Cardiac septum (tissue), 1 donor: ENCODE measurements at regions not wholly inside any gene's neighbourhood (a gene's known extent, or its start where the extent isn't known, plus 50 kb on each side); places are given as distances from the start of the nearest gene placed in this dataset.
"Not testable (repeated sequence)": the region's sequence is repeated elsewhere in the genome, so short reads cannot be mapped to it uniquely, and the experiment has no call there.

Experiments used
- DNase-seq: peaks from one replicate; pipeline ENCODE4 v3.0.0-alpha.2; 2020; ENCODE audit warnings: low spot score
- intact Hi-C: fragments of 100-400 bp; cut with DNase I; formaldehyde crosslinking; loops from one replicate; pipeline ENCODE4 v1.14.0; 2022
- donor health status: DM: no; HTN: no; CAD: no.

GRCh38 chr15:39260391-39260790 is 320.5 kb upstream of the THBS1 start:
- intact Hi-C loops: no loop called here
- no peak for DNase-seq

GRCh38 chr15:39260791-39261190 is 320.1 kb upstream of the THBS1 start:
- DNase-seq: no peak
- intact Hi-C loops: no loop called here

- DNase-seq, intact Hi-C loops: not testable (repeated sequence)
These were observed 319.3 kb upstream of the THBS1 start for GRCh38 chr15:39261397-39262183.

GRCh38 chr15:39262995-39263772 is 317.7 kb upstream of the THBS1 start:
- DNase-seq, intact Hi-C loops: not testable (repeated sequence)

GRCh38 chr15:39265261-39265660 is 315.6 kb upstream of the THBS1 start:
- DNase-seq: no peak
- intact Hi-C loops: no loop called here

- intact Hi-C loops: no loop called here
- no peak for DNase-seq
These were observed 314.0 kb upstream of the THBS1 start for GRCh38 chr15:39266890-39267289.

GRCh38 chr15:39267685-39268084 is 313.2 kb upstream of the THBS1 start:
- no peak for DNase-seq
- intact Hi-C loops: no loop called here

GRCh38 chr15:39269352-39269751 is 311.5 kb upstream of the THBS1 start:
- no peak for DNase-seq
- intact Hi-C loops: no loop called here

GRCh38 chr15:39269821-39270220 is 311.1 kb upstream of the THBS1 start:
- intact Hi-C loops: no loop called here
- no peak for DNase-seq

GRCh38 chr15:39270221-39270855 is 310.5 kb upstream of the THBS1 start:
- DNase-seq: no peak
- intact Hi-C loops: no loop called here

- intact Hi-C loops: no loop called here
- no peak for DNase-seq
These were observed 309.9 kb upstream of the THBS1 start for GRCh38 chr15:39270934-39271333.

- no peak for DNase-seq
- intact Hi-C loops: no loop called here
These were observed 308.0 kb upstream of the THBS1 start for GRCh38 chr15:39272901-39273300.

GRCh38 chr15:39273717-39274411 is 307.0 kb upstream of the THBS1 start:
- DNase-seq: no peak
- intact Hi-C loops: no loop called here

- intact Hi-C loops: no loop called here
- no peak for DNase-seq
These were observed 305.8 kb upstream of the THBS1 start for GRCh38 chr15:39275066-39275465.

- intact Hi-C loops: no loop called here
- no peak for DNase-seq
These were observed 301.6 kb upstream of the THBS1 start for GRCh38 chr15:39279311-39279710.

GRCh38 chr15:39281094-39281493 is 299.8 kb upstream of the THBS1 start:
- intact Hi-C loops: no loop called here

GRCh38 chr15:39282663-39283208 is 298.1 kb upstream of the THBS1 start:
- intact Hi-C loops: no loop called here
- DNase-seq: no peak

More at GRCh38 chr15:39281094-39281493, 299.8 kb upstream of the THBS1 start:
- no peak for DNase-seq

- intact Hi-C loops: no loop called here
- DNase-seq: no peak
These were observed 297.3 kb upstream of the THBS1 start for GRCh38 chr15:39283531-39283930.

GRCh38 chr15:39285071-39285470 is 295.8 kb upstream of the THBS1 start:
- intact Hi-C loops: no loop called here
- DNase-seq: no peak

GRCh38 chr15:39285663-39286062 is 295.2 kb upstream of the THBS1 start:
- intact Hi-C loops: no loop called here
- no peak for DNase-seq
